SW480 (cell line): ENCODE measurements at regions not wholly inside any gene's neighbourhood (a gene's known extent, or its start where the extent isn't known, plus 50 kb on each side); places are given as distances from the start of the nearest gene placed in this dataset.

Experiments
- DNase-seq: peaks from one replicate; pipeline ENCODE4 v3.0.0-alpha.2; 2016; ENCODE audit warnings: low spot score

DNA sequence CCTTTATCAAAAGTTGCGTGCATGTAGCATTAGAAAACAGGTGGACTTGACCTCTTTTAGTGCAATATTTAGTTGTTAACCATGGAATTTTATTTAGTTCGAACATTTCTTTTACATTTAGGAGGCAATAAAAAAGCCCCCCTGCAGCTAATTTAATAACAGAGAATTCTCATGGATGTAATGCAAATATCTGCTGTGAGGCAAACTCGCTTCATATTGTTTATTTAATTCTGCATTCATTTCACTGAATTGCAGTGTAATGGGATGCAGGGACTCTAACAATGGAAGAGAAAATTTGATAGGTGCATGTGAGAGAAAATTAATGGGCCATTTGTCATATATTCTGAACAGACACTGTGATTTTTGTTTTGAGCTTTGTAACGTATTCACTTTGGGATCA, 205.1 kb upstream of the CHD1 start:
- no peak for DNase-seq

GRCh38 chr5:99129768-99130501, 201.1 kb upstream of the CHD1 start:
- no peak for DNase-seq

GRCh38 chr5:99122976-99123375, 194.2 kb upstream of the CHD1 start:
- peak; percentile 9 for DNase-seq

GRCh38 chr5:99119326-99119725, 190.5 kb upstream of the CHD1 start:
- no peak for DNase-seq

DNA sequence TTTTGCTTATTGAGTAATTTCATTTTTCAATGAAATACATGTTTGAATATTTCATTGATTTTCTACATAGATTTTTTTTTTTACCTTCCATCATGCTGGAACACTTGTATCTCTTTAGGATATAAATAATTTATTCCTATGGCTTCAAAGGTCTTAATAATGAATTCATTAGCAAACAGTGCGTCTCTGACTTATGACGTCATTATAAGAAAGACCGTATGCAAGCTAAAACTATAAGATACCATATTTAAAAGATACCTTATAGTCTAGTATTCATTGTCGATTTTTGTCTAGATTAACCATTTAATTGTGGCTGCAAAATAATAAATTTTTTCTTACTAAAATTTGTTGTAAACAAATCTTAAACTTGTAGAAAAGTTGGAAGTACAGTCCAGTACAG, 187.7 kb upstream of the CHD1 start:
- DNase-seq: no peak

DNA sequence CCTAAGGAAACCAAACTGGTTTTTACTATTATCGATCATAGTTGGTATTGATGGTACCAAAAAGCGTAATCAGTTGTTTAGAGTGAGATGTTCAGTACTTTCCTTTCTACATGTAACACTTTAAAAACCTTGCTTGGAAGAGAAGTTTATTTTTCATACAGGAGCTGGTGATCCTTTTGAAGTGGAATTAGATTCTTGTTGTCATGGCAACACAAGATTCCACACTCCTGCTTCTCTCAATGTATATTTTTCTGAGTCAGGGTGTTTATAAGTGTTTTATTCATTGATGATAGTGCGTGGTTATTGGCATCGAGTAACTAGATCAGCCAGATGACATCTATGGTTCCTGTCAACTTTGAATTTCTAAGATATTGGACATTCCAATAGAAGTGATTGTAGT, 181.1 kb upstream of the CHD1 start:
- no peak for DNase-seq

- DNase-seq: no peak
Observed at GRCh38 chr5:99105216-99105615, 176.4 kb upstream of the CHD1 start.

DNA sequence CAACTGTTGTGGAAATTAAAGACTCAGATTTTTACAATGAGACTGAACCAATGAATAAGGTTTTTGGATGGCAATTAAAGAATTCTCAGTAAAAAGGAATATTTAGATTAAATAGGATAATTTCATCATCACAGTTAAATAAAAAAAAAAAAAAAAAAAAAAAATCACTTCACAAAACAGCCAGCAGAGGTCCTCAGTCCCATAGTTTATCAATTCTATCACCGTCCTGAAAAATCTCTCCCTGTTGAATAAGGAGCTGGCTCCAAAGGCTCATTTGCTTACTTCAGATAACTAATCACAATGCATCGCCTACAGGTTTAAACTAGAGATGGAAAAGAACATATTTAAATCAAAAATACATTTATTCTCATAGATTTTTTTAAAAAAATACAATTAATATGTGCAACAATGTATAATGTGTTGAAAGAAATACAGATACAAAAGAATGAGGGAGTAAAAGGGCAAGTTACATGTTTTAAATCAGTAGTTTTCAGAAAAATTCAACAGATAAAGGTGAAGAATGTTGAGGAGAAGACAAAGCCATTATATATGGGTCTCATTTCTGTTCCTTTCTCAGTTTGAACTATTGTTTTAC, 175.8 kb upstream of the CHD1 start:
- DNase-seq: peak; percentile 60

- DNase-seq: no peak
Observed at GRCh38 chr5:99102073-99102697, 173.4 kb upstream of the CHD1 start.

GRCh38 chr5:99099691-99100090, 170.9 kb upstream of the CHD1 start:
- no peak for DNase-seq

DNA sequence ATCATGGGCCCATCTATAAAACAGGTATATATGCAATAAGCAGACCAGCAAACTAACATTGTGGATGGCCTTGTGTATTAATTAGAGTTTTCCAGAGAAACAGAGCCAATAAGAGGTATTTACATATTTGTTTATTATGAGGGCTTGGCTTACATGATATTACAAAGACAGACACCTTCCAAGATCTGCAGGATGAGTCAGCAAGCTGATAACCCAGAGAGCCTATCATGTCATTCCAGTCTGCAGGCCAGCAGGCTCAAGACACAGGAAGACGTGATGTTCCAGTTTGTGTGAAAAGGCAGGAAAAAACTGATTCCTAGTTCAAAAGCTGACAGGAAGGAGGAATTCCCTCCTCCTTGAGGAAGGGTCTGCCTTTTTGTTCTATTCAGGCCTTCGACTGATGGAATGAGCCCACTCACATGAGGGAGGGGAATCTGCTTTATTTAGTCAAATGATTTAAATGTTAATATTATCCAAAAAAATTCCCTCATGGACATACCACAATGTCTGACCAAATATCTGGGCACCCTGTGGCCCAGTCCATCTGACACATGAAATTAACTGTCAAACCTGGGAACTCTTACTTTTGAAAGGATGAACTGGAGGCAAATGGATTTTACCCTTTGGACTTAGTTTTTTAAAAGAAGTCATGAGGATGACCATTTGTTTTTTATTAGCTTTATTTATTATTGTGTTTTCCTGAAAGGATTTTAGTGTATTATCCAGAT, 161.2 kb upstream of the CHD1 start:
- no peak for DNase-seq

DNA sequence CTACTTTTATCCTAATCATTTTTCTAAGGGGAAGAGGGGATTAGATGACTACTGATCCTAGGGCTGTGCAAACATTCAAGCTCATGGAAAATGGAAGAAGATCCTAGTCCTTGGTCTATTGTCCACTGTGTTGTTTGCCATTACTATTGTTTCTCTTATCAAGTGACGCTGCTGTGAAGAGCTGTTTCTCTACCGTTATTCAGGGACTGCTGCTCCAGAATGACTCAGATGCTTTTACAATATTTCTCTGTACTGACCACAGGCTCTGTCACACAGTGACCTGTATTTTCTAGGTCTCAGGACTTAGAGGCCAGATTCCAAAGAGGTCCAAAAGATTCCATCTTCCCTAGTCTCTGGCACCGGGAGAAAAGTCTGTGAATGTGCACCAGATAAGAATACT, 159.5 kb upstream of the CHD1 start:
- no peak for DNase-seq

DNA sequence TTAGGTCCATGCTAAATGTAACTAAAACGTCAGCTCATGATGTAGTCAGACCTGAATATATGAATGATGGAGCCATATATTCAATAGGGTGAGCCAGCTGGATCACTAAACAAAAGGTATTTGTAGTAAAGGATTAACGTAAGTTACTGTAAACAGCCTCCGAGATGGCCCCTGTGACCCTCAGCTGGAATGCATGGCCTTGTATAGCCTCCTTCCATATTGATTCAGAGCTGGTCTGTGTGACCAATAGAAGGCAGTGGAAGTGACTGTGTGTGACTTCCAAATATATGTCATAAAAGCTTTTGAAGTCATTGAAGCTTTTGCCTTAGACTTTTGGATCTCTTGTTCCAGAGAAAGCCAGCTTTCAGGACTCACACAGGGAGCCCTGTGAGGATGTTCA, 154.4 kb upstream of the CHD1 start:
- DNase-seq: no peak

DNA sequence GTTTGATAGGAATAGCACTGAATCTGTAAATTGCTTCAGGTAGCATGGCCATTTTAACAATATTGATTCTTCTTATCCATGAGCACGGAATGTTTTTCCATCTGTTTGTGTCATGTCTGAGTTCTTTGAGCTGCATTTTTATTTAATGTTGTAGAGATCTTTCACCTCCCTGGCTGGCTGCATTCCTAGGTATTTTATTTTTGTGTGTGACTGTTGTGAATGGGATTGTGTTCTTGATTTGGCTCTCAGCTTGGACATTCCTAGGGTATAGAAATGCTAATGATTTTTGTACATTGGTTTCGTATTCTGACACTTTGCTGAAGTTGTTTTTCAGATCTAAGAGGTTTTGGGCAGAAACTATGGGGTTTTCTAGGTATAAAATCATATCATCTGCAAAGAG, 152.9 kb upstream of the CHD1 start:
- no peak for DNase-seq

GRCh38 chr5:99076723-99077640, 148.2 kb upstream of the CHD1 start:
- DNase-seq: no peak

DNA sequence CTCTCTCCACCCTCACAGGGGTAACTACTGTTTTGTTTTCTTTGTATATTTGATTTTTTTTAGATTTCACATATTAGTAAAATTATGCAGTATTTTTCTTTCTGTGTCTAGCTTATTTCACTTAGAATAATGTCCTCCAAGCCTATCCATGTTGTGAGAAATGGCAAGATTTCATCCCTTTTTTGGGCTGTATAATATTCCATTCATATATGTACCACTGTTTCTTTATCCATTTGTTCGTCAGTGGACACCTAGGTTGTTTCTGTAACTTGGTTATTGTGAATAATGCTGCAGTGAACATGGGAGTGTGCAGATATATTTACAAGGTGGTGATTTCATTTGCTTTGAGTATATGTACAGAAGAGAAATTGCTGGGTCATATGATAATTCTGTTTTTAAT, 144.0 kb upstream of the CHD1 start:
- no peak for DNase-seq

GRCh38 chr5:99070822-99071221, 142.0 kb upstream of the CHD1 start:
- DNase-seq: no peak

DNA sequence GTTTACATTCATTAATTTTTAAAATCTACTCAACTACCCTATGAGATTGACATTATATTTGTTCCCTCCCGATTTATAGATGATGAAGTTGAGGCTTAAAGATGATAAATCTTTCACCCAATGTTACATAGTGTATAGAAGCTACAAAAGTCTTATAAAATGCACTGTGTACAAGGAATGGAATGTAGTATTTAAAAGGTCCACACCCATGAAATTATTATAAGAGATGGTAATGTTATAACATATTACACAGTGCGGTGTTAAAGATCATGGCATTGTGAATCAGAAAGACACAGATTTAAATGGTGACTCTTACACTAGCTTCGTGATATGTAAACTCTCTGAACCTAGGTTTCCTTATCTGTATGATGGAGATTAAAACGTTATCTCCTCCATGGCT, 141.6 kb upstream of the CHD1 start:
- no peak for DNase-seq

- no peak for DNase-seq
Observed at GRCh38 chr5:99068944-99069650, 140.3 kb upstream of the CHD1 start.

GRCh38 chr5:99063737-99064136, 134.9 kb upstream of the CHD1 start:
- DNase-seq: no peak

GRCh38 chr5:99061711-99062110, 132.9 kb upstream of the CHD1 start:
- no peak for DNase-seq
